Left renal cortex interstitium (tissue), 4 donors: ENCODE measurements at regions not wholly inside any gene's neighbourhood (a gene's known extent, or its start where the extent isn't known, plus 50 kb on each side); places are given as distances from the start of the nearest gene placed in this dataset.

ENCODE experiments used
- DNase-seq, 4 donors: peaks; one replicate each; pipeline ENCODE4 v3.0.0-alpha.2; 2013; ENCODE audit warnings: low read depth in 4 of 4, low spot score in 2 of 4, missing footprints in 1 of 4

DNA sequence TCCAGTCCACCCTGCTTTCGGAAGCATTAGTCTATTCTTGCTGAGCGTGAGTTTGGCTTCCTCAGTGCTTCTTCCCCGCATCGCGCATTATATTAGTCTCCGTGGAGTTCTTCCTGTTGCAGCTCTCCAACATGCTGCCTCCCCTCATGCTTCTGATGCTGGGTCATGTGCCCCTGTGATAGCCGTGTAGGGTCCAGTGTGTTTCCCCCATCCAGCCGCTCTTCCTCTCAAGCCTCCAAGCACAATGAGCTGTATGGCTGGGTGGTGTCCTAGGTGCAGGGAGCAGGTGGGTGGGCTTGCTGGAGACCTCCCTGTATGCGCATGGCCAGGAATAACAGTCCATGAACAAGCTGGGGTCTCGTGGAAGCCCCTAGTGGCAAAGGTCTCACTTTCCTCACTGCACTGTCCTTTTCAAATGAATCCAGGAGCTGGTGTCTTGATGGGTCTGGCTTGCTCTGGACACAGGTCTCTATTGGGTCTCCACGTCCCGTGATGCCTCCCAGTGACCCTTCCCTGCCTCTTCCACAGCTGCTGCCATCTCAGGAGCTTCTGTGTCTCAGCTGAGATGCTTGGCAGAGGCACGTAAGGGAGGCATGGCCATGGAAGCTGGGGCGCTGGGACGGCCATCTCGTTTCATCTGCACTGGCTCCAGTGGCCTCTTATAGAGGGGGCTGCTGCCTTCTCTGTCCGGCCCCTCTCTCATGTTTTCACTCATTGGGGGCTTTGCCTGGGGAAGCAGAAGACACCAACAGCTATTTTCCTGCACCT lies 54.8 kb upstream of the HDAC4 start:
- no peak for DNase-seq

DNA sequence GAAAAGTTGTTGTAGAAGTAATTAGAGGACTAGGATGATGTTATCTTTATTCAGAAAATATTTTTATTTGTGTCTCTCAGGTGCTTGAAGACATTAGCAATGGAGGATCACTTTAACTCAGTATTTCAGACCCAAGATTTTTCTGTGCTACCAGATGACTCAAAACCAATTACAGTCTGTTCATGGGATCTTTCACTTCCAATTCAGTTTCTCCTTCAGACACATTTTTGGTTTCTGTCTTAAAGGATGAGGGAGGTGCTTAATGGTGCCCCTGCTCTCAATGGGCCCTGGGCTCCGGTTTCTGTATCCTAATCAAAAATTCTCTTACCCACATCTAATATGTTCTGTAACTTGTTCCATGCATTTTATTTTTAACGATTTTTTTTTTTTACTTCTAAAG lies 53.7 kb upstream of the HDAC4 start:
- no peak for DNase-seq
